PC-9 (cell line): ENCODE measurements at regions not wholly inside any gene's neighbourhood (a gene's known extent, or its start where the extent isn't known, plus 50 kb on each side); places are given as distances from the start of the nearest gene placed in this dataset.
"Not testable (repeated sequence)": the region's sequence is repeated elsewhere in the genome, so short reads cannot be mapped to it uniquely, and the experiment has no call there.

ENCODE experiments used
- EZH2 ChIP-seq: fragments of 200-600 bp; sonication (generic); IDR thresholded peaks from 2 replicates; pipeline ENCODE4 v1.8.0; 2017; ENCODE audit warnings: antibody characterized with exemption, low read depth
- TF ChIP-seq, protein P1 (sequence below): fragments of 200-600 bp; sonication (generic); conservative IDR thresholded peaks from 2 replicates; pipeline ENCODE4 v1.6.1; 2017; ENCODE audit warnings: mixed run types, antibody characterized with exemption, mild to moderate bottlenecking, moderate library complexity

DNA sequence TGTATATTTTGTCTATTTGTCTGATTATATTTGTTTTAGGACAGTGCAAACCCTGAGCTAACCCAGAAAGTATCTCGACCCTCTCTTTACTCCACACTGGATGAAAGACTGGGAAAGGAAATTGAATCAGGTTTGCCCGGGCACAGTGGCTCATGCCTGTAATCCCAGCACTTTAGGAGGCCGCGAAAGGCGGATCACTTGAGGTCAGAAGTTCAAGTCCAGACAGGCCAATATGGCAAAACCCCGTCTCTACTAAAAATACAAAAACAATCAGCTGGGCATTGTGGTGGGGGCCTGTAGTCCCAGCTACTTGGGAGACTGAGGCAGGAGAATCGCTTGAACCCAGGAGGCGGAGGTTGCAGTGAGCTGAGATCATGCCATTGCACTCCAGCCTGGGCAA is 234.2 kb downstream of the BAMBI start:
- TF ChIP-seq, protein P1, sequence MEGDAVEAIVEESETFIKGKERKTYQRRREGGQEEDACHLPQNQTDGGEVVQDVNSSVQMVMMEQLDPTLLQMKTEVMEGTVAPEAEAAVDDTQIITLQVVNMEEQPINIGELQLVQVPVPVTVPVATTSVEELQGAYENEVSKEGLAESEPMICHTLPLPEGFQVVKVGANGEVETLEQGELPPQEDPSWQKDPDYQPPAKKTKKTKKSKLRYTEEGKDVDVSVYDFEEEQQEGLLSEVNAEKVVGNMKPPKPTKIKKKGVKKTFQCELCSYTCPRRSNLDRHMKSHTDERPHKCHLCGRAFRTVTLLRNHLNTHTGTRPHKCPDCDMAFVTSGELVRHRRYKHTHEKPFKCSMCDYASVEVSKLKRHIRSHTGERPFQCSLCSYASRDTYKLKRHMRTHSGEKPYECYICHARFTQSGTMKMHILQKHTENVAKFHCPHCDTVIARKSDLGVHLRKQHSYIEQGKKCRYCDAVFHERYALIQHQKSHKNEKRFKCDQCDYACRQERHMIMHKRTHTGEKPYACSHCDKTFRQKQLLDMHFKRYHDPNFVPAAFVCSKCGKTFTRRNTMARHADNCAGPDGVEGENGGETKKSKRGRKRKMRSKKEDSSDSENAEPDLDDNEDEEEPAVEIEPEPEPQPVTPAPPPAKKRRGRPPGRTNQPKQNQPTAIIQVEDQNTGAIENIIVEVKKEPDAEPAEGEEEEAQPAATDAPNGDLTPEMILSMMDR: not testable (repeated sequence)
- not testable (repeated sequence) for TF ChIP-seq EZH2
